GM19099 (cell line): ENCODE measurements at regions not wholly inside any gene's neighbourhood (a gene's known extent, or its start where the extent isn't known, plus 50 kb on each side); places are given as distances from the start of the nearest gene placed in this dataset.

Experiments used
- POLR2A ChIP-seq: IDR thresholded peaks from 3 replicates; pipeline ENCODE4 v1.6.1; 2011; ENCODE audit warnings: low read depth; ENCODE audit not compliant: insufficient read length; ENCODE audit errors: extremely low read depth

DNA sequence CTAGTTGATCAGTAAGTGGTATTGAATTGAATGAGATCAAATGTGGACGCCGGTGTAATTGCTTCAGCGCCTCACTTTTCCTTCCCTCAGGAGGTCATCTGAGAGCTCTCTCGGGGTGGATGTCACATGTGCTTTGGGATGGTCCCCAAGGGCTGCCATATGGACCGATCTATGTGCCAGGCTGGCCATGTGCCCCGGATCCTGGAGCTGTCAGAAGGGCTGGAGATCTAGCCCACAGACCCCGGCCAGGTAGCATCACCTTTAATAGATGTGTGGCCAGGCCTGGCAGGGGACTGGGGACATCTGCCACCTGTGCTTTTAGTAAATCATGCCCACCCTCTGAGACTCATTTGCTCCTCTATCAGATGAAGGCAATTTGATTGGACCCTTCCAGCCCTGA lies 95.3 kb upstream of the CRHR1 start:
- no peak for TF ChIP-seq POLR2A

DNA sequence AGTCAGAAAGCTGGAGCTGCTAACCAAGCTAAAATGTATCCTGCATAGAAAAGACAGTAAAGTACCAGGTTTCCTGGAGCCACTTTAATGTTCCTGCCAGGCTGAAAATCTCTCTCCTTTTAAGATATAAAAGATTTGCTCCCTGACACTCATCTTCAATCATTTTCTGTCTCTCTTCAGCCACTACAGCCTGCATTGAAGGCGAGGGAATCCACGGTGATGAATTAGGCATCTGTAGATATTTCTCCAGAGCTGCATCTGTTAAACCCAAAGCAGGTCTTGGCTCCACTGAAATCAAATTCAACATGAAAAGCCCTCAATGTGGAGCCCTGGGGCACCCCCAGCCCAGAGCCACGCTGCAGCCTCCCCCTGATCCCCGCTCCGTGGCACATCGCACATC lies 94.7 kb upstream of the CRHR1 start:
- TF ChIP-seq POLR2A = no peak

DNA sequence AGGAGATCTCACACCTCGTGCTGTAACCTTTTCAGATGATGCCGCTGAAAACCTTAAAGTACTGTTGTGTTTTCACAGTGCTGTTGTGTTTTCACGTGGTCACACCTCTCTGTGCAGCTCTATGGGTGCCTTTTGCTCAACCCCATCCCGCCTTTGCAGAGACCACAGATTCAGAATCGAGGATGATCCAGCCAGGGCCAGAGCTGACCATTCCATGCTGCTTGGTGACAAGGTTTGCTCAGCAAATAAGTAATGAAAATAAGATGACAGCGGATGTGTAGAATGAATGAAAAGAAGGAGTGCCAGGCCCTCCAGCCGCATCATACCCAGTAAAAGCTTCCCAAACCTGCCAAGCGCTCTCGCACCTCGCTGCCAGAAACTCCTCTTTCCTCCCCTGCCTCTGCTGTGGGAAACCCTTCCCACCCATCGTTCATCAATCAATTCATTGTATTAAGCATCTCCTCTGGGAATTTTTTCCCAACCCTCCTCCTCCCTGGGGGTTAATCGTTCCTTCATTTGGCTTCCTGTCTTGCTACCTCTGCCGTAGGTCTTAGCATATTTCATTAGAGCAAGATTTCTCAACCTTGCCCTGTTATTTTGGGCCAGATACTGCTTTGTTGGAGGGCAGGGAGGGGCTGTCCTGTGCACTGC lies 93.4 kb upstream of the CRHR1 start:
- TF ChIP-seq POLR2A = no peak

DNA sequence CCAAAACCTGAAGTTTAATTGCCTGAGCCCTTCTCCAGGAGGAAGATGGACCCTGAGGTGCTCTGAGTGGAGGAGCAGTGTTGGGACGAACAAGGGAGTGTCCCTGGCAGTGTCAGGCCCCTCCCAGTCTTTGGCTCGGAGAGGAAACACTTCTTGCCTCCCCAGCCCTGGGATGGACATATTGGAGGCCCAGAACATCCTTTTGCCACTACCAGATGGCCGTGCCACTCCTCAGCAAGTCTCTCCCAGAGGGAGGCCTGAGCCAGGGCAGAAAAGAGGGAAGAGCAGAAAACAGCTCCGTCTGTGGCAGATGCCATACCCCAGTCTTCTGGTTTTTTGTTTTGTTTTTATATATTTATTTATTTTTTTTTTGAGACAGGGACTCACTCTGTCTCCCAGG lies 91.5 kb upstream of the CRHR1 start:
- TF ChIP-seq POLR2A = no peak

DNA sequence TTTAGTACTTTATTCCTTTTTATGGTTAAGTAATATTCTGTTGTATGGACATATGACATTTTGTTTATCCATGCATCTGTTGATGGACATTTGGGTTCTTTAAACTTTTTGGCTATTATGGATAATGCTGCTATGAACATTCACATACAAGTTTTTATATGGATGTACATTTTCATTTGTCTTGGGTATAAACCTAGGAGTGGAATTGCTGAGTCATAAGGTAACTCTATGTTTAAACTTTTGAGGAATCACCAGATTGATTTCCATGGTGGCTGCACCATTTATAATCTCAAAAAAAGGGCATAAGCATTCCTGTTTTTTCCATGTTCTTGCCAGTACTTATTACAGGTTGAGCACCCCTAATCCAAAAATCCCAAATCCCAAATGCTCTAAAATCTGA lies 90.3 kb upstream of the CRHR1 start:
- TF ChIP-seq POLR2A = no peak

DNA sequence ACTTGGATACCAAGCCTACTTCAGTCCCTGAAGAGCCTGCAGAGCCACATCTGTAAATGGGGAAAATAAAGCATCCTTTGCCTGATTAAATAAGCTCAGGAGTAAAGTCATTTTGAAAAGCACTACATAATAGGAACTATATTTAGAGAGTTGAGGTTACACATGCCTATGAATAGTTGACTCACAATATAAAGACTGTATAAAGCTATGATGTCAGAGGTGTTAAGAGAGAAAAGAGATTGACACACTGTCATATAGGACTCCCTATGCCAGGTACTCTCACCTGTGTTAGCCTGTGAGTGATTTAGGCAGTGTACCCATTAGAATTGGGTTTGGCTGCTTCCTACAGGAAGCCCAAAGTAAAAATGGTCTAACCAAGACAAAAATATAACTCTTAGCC lies 87.7 kb upstream of the CRHR1 start:
- TF ChIP-seq POLR2A = no peak

DNA sequence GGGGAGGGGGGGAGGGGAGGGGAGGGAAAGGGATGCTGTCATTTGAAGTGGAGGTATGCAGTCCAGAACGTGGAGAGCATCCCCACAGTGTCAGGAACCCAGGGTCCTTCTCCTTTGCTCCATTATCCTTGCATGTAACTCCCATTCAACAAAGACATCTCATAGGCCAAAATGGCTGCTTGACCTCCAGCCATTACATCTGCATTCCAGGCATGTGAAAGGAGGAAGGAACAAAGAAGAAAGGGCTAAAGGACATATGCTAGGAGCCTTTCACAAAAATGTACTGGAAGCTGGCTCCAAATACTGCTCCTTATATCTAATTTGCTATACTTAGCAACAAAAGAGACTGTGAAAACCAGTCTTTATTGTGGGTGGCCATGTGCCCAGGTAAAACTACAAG lies 87.0 kb upstream of the CRHR1 start:
- no peak for TF ChIP-seq POLR2A

DNA sequence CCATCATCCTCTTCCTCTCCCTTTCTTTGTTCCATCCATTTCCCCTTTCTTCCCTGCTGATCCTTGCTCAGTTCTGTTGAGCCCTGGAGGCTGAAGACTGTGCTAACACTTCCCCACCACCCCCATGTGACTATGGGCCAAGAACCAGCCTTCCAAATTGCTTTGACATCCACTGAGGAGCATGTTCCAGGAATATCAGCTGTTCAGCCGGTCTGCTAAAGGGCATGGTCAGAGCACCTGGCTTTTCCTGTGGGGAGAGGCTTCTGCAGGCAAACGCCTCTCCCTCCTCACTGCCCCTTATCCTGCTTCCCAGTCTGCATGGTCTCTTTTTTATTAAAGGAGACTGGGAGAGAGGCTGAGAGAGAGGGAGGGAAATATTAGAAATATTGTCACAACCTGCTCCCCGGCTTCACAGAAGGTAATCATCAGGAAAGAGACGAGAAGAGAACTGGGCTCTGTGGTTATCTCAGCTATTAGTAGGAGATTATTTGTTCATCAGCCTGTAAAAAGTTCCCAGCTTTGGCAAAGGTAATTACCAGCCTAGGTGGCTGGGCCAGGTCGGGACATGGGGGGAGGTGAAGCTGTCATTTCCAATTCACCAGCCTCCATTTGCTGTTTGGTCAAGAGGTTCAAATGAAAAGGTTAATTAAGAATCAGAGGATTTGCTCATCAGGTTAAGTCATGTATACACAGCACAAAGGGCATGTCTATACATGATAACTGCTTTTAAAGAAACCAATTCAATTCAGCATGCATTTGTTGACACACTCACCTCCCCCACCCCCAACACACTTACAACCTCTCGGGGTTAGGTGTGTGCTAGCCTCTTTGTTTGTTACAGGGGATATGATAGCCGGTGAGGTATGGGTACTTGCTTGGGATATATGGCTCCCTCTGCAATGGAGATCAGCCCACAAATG lies 83.7 kb upstream of the CRHR1 start:
- no peak for TF ChIP-seq POLR2A

DNA sequence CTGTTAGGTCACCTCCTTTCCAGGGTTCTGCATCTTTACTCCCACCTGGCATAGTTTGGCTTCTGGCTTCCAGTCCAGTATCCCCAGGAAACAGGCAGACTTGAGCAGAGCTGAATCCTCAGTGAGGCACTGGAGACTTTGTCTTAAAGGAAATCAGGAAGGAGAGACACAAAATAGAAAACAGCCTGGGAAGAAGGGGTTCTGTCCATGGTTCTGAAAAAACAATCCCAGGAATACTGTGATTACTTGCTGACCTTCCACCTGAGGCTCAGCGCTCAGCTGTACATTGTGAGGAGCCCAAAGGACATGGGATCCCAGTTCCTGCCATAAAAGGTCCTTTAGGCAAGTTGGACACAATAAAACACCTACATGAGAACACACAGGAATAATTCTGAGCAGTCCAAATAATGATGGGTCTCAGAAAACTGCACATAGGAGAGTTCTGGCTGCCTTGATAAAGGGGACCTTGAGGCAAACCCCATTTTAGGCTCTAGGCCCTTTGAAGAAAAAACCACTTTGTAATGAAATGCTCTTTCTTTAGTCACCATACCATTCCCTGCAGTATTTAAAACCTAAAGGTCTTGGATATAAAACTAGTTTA lies 81.4 kb upstream of the CRHR1 start:
- no peak for TF ChIP-seq POLR2A

DNA sequence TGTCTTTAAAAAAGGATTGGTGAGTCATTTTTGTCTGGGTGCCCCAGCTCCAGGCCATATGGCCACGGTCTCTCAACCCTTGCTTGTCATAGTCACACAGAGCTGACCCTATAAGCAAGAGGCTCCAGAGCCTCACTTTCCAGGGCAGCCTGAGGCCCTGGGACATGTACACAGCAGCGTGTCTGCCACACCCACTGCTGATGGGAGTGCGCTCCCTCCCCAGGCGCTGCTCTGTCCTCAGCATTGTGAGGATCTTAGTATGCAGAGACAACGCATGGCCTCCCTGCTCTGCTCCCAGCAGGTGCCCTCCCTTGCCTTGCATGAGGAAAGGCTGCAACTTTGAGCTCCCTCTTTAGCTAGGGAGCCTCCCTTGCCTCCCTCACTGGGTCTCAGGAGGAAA lies 80.8 kb upstream of the CRHR1 start:
- no peak for TF ChIP-seq POLR2A

DNA sequence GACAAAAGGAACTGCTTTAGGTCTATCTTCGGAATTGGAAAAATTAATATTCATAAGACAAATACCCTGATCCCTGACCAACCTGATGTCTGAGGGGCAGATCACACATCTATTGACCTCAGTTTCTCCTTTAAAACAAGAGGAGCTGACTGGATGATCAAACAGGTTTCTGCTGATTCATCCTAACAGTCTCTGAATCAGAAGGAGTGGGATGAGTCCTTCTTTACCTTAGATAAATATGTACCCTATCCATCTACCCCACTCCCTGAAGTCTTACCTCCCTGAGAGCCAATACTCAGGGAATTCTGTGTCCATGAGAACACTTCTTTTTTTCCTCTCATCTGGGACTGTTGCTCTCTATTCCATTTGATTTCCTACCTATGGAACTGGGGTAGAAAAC lies 80.3 kb upstream of the CRHR1 start:
- TF ChIP-seq POLR2A = no peak

DNA sequence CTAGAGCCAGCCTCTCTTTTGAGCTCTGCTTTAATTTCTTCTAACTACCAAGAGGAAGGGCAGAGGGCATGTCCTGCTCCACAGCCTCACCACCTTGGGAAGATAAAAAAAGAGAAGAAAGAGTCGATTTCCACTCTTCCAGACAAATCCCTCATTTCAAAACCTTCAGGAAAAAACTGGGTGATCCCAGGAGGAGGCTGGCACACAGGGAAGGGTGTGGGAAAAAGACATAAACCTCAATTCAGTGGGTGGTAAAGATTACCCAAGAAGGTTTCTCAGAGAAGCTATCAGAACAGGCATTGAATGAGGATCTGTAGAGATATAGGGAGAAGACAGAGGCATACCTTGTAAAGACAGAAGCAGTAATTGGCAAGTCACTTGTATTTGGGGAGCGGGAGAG lies 79.9 kb upstream of the CRHR1 start:
- TF ChIP-seq POLR2A = no peak

DNA sequence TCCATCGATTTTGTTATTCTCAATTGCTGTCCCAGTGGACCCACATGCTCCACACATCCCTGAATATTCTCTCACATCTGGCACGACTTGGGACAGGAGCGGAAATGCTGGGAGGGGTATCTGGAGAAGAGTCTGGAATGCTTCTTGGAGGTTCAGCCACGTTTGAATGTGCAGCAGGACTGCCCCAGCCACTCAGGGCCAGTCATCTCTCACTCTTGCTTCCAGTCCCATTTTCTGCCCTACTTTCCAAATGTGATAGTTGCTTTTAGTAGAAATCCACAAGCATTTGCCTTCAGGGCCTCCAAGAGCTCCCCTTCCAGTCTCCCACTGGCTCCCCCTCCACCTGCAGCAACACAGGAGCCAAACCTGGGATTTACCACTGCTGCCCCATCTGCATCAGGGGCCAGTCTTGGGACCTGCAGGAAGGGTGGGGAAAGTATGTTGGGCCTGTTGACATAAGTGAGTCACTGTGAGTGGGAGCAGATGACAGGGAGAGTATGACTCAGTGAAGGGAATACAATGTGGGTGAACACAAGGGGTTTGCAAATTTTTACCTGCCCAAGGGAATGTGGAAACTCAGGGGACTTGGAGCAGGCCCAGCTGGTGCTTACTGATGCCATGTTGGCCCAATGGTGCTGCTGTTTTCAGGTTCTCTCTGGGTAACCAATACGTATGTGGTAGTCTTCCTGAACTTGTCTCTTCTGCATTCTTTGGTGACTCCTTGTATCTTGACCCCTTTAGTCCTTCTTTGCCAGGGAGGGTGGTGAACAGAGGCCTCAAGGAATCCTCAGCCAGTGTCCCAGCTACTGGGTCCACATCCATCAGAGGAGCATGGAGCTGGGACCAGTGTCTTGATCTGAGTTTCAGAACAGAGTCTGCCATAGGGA lies 78.8 kb upstream of the CRHR1 start:
- TF ChIP-seq POLR2A = no peak

DNA sequence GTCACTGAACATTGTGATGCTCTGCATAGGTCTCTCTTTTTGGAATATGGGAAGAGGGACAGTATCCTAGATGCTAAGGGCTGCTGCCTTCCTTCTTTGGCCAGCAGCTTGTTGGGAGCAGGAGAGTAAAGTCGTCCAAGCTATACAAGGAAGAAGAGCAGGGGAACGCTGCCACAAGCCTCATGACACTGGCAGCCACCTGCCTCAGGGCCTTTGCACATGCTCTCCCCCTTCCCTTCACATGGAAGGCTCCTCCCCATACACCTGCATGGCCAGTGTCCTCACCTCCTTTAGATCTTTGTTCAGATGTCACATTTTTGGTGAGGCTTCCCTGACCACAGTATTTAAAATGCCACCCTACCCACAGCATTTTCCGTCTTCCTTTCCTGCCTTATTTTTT lies 78.1 kb upstream of the CRHR1 start:
- TF ChIP-seq POLR2A = no peak

DNA sequence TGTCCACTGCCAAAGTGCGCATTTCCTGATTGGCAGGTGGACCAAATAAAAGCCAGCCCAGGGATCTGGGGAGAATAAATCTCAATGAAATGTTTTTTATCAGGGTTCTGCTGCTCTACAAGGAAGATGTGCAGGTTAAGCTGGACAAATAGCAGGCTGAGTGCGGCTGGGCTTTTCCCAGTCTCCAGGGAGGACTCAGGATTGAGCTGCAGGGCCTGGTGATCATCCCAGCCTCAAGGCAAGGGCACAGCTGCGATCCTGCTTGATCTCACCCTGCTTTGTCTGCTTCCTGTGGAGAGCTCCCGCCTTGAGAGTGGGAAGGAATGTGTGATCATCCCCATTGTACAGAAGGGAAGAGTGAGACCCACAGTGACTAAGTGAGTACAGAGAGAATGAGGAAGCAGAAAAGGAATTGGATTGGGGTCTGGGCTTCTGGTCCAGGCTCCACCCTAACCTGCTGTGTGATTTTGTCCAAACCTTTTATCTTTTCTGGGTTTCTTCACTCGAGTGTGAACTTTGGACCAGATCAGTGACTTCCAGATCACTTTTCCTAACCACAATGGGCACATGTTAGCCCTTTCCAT lies 75.3 kb upstream of the CRHR1 start:
- no peak for TF ChIP-seq POLR2A

DNA sequence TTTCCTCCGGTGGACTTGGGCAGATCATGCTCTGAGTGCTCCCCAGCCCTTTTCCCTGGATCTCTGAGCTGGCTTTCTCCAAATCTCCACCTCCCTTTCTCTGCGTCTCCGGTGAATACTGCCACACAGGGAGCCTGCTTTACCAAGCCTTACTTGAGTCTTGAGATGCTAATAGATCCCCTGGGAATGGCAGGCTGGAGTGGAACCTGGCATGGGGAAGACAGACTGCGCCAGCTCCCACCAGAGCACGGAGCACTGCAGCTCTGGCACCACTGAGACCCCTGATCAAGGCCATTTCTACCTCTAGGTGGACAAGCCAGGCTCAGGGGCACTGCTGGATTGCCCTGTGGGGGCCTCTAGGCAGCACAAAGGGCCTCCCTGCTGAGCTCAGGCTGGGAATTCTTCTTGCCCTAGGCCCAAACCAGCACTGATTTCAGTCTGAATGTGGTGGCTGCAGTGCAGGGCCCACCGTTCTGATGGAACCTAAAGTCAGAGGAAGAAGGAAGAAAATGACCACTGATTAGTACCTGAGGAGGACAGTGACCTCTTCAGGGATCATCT lies 74.3 kb upstream of the CRHR1 start:
- TF ChIP-seq POLR2A = no peak
